ENCODE measurements at regions not wholly inside any gene's neighbourhood (a gene's known extent, or its start where the extent isn't known, plus 50 kb on each side); places are given as distances from the start of the nearest gene placed in this dataset.

DNA sequence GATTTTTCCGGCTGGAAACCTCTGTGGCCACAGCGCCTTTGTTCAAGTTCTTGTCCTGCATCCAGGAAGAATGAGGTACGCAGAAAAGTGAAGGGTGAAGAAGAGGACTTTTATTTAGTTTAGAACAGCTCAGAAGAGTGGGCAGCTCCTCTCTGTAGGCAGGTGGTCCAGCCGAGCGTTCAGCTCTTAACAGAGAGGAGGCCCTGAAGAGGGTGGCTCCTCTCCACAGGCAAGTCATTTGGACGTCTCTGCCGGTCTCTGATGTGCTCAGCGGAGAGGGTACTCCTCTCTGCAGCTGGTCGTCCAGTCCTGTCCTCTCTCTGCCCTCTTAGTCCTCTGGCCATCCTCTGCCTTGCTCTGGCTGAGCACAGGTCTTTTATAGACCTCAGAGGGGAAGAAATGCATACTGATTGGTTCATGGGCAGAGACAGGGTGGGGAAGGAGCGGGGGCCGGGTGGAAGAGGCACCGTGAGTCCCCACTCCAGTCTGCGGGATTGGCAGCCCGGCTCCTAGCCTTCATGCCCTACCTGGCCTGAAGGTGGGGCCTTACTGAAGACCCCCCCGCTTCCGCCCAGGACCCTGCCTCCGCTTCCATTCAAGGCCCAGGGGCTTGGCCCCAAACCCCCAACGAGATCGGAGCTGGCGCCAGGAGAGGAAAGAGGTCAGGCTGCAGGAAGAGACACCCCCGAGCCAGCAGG, 70.0 kb upstream of the NKD1 start:
- TF ChIP-seq, protein P1, sequence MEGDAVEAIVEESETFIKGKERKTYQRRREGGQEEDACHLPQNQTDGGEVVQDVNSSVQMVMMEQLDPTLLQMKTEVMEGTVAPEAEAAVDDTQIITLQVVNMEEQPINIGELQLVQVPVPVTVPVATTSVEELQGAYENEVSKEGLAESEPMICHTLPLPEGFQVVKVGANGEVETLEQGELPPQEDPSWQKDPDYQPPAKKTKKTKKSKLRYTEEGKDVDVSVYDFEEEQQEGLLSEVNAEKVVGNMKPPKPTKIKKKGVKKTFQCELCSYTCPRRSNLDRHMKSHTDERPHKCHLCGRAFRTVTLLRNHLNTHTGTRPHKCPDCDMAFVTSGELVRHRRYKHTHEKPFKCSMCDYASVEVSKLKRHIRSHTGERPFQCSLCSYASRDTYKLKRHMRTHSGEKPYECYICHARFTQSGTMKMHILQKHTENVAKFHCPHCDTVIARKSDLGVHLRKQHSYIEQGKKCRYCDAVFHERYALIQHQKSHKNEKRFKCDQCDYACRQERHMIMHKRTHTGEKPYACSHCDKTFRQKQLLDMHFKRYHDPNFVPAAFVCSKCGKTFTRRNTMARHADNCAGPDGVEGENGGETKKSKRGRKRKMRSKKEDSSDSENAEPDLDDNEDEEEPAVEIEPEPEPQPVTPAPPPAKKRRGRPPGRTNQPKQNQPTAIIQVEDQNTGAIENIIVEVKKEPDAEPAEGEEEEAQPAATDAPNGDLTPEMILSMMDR (IDR thresholded peaks at IDR 0.05; ENCODE audit: control insufficient read depth, extremely low read depth, insufficient read depth) = no peak
- DNase-seq (ENCODE audit: low read depth) = no peak
- H3K4me3 ChIP-seq (ENCODE audit: low read depth, low read length) = no peak overlapping the region

- no peak for DNase-seq (ENCODE audit: low read depth)
- no peak overlapping the region for H3K4me3 ChIP-seq (ENCODE audit: low read depth, low read length)
- TF ChIP-seq, protein P1 (IDR thresholded peaks at IDR 0.05; ENCODE audit: control insufficient read depth, extremely low read depth, insufficient read depth) = no peak
These were observed 71.5 kb upstream of the NKD1 start for GRCh38 chr16:50476486-50477255.

DNA sequence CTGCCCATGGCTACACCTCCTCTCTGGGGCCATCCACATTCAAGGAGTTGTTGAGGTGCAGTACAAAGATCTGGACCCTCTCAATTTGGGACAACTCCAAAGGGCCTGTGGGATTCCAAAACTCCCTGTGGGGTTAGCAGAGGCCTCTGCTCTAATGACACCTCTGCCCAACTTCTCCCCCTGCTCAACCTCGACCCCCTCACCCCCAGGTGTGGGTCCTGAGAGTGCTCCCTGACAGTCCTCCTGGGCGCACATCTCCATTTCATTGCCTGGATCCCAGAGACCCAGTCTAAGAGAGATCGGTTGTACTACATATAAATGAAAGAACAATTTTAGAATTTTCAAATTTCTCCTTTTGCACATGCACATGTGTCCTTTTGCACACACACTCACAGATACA, 73.0 kb upstream of the NKD1 start:
- TF ChIP-seq, protein P1 (IDR thresholded peaks at IDR 0.05; ENCODE audit: control insufficient read depth, extremely low read depth, insufficient read depth) = no peak
- DNase-seq (ENCODE audit: low read depth) = no peak
- no peak overlapping the region for H3K4me3 ChIP-seq (ENCODE audit: low read depth, low read length)

DNA sequence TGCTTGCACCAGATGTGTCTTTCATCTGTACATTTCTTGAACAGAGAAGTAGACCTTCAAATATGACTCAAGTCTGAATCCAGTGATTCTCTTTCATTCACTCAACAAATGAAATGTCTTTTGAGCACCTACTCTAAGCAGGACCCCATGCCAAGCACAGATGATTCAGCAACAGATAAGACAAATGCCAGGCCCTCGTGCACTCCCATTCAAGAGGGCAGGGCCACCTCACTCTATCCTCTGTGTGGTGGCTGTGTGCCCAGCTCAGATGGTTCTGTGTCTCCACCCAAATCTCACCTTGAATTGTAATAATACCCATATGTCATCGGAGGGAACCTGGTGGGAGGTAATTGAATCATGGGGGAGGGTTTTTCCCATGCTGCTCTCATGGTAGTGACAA, 74.1 kb upstream of the NKD1 start:
- no peak overlapping the region for H3K4me3 ChIP-seq (ENCODE audit: low read depth, low read length)
- TF ChIP-seq, protein P1 (IDR thresholded peaks at IDR 0.05; ENCODE audit: control insufficient read depth, extremely low read depth, insufficient read depth) = no peak
- DNase-seq (ENCODE audit: low read depth) = no peak

DNA sequence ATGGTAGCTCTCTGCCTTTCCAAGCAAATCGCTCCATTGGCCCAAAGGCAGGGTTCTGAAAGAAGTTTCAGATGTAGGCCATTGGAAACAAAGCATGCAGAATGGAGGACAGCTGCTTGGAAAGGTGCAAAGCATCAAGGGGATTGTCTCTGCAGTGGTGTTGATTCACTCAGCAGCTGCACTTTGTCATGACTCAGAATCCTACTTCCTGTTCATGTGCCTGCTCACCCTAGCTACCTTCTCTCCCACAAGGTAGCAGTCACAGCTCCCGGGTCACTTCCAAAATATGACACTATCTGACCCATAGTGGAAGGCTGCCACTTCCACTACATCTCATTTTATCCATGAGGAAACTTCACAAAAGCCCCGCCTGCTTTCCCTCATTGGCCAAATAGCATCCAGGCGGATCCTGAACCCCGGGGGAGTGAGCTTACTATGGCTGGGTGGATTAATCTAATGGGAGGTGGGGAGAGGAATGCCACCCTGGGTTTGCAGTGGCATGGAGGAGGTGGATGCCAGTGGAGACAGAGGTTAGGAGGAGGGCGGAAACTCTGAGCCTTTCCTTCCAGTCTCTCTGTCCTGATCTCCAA, 74.7 kb upstream of the NKD1 start:
- DNase-seq (ENCODE audit: low read depth) = no peak
- no peak overlapping the region for H3K4me3 ChIP-seq (ENCODE audit: low read depth, low read length)
- TF ChIP-seq, protein P1 (IDR thresholded peaks at IDR 0.05; ENCODE audit: control insufficient read depth, extremely low read depth, insufficient read depth) = no peak

DNA sequence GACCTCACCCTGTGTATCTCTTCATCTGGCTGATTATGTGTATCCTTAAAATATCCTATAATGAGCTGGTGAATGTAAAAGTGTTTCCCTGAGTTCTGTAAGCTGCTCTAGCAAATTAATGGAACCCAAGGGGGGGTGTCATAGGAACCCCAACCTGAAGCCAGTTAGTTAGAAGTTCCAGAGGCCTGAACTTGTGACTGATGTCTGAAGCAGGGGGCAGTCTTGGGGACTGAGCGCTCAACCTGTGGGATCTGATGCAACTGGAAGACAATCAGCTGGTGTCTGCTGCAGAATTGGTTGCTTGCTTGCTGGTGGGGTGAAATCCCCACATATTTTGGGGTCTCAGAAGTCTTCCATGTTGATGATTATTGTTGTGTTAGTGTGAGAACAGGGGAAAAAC, 75.7 kb upstream of the NKD1 start:
- DNase-seq (ENCODE audit: low read depth) = no peak
- TF ChIP-seq, protein P1 (IDR thresholded peaks at IDR 0.05; ENCODE audit: control insufficient read depth, extremely low read depth, insufficient read depth) = no peak
- H3K4me3 ChIP-seq (ENCODE audit: low read depth, low read length) = no peak overlapping the region

Data from LNCaP clone FGC (cell line).